Astrocyte (in vitro differentiated cells and primary cell): ENCODE measurements at regions not wholly inside any gene's neighbourhood (a gene's known extent, or its start where the extent isn't known, plus 50 kb on each side); places are given as distances from the start of the nearest gene placed in this dataset.

Experiments
- DNase-seq: peaks from one replicate; pipeline ENCODE4 v3.0.0-alpha.2; 2010; ENCODE audit warnings: low read depth
- FAIRE-seq: peaks from 2 replicates; lab custom pipeline; 2011; peaks lifted over from hg19 to GRCh38; lab: Jason Lieb, UNC
- H2AFZ ChIP-seq: 2 replicates; pipeline ENCODE4 v1.6.0; 2012; ENCODE audit warnings: low read depth, low read length, inconsistent platforms
- H3K27ac ChIP-seq: 2 replicates; pipeline ENCODE4 v1.5.1; 2011; ENCODE audit warnings: low read depth, low read length, inconsistent platforms
- H3K27me3 ChIP-seq: 2 replicates; pipeline ENCODE4 v1.6.0; 2011; ENCODE audit warnings: low read length, inconsistent platforms; ENCODE audit not compliant: insufficient read depth
- H3K36me3 ChIP-seq: 2 replicates; pipeline ENCODE4 v1.5.1; 2011; ENCODE audit warnings: low read length, inconsistent platforms; ENCODE audit not compliant: insufficient read depth
- H3K4me1 ChIP-seq: 2 replicates; pipeline ENCODE4 v1.5.1; 2011; ENCODE audit warnings: low read length, inconsistent platforms; ENCODE audit not compliant: insufficient read depth
- H3K4me2 ChIP-seq: 2 replicates; pipeline ENCODE4 v1.6.0; 2012; ENCODE audit warnings: low read length, inconsistent platforms
- H3K4me3 ChIP-seq: 2 replicates; pipeline ENCODE4 v1.5.1; 2011; ENCODE audit warnings: low read depth, mild to moderate bottlenecking, low read length, inconsistent platforms; ENCODE audit not compliant: insufficient read depth
- H3K79me2 ChIP-seq: 2 replicates; pipeline ENCODE4 v1.6.0; 2012; ENCODE audit warnings: mild to moderate bottlenecking, low read length, inconsistent platforms; ENCODE audit not compliant: insufficient read depth
- H3K9ac ChIP-seq: 2 replicates; pipeline ENCODE4 v1.6.0; 2012; ENCODE audit warnings: mild to moderate bottlenecking, low read length, inconsistent platforms
- H3K9me3 ChIP-seq: 2 replicates; pipeline ENCODE4 v1.5.1; 2012; ENCODE audit warnings: low read depth, mild to moderate bottlenecking, low read length, inconsistent platforms; ENCODE audit not compliant: insufficient read depth
- H4K20me1 ChIP-seq: 2 replicates; pipeline ENCODE4 v1.6.0; 2012; ENCODE audit warnings: low read length, inconsistent platforms; ENCODE audit not compliant: insufficient read depth
- H3K27ac Mint-ChIP-seq: one replicate; pipeline ENCODE4 v1.8.0; 2021; ENCODE audit warnings: mild to moderate bottlenecking, mixed read lengths; ENCODE audit not compliant: unreplicated experiment
- H3K27me3 Mint-ChIP-seq: one replicate; pipeline ENCODE4 v1.8.0; 2021; ENCODE audit warnings: low read depth, mixed read lengths; ENCODE audit not compliant: unreplicated experiment
- H3K36me3 Mint-ChIP-seq: one replicate; pipeline ENCODE4 v1.8.0; 2021; ENCODE audit warnings: low read depth, mixed read lengths; ENCODE audit not compliant: unreplicated experiment
- H3K4me1 Mint-ChIP-seq: one replicate; pipeline ENCODE4 v1.8.0; 2021; ENCODE audit warnings: low read depth, mixed read lengths; ENCODE audit not compliant: unreplicated experiment
- H3K4me3 Mint-ChIP-seq: one replicate; pipeline ENCODE4 v1.8.0; 2021; ENCODE audit warnings: mild to moderate bottlenecking, moderate library complexity, mixed read lengths; ENCODE audit not compliant: unreplicated experiment
- H3K9me3 Mint-ChIP-seq: one replicate; pipeline ENCODE4 v1.8.0; 2021; ENCODE audit warnings: mild to moderate bottlenecking, mixed read lengths; ENCODE audit not compliant: unreplicated experiment
- CTCF ChIP-seq: IDR thresholded peaks from 2 replicates; pipeline ENCODE4 v1.5.1; 2011; ENCODE audit warnings: low read depth, mild to moderate bottlenecking, inconsistent platforms, low read length, moderate library complexity; ENCODE audit not compliant: insufficient read depth
- EZH2 ChIP-seq: IDR thresholded peaks from 2 replicates; pipeline ENCODE4 v1.6.1; 2012; ENCODE audit warnings: mild to moderate bottlenecking, low read length, inconsistent platforms; ENCODE audit not compliant: insufficient read depth

- no peak for FAIRE-seq
- no peaks in the 10 kb centered on the region for H3K36me3 ChIP-seq
- peaks cover 7% of the 10 kb centered on the region for H3K4me1 Mint-ChIP-seq
Measured at GRCh38 chr3:178302966-178303930, 233.0 kb upstream of the KCNMB2 start.

GRCh38 chr3:178304758-178305467, 231.3 kb upstream of the KCNMB2 start:
- no peaks in the 10 kb centered on the region for H3K4me1 ChIP-seq
- FAIRE-seq, result peak; percentile 56
- no peaks in the 10 kb centered on the region for H3K27me3 ChIP-seq
- H3K4me3 ChIP-seq, result no peak overlapping the region
- H3K9ac ChIP-seq, result no peak overlapping the region
- peak; percentile 90 for DNase-seq
- no peaks in the 10 kb centered on the region for H3K36me3 Mint-ChIP-seq
- no peaks in the 10 kb centered on the region for H3K79me2 ChIP-seq
- H4K20me1 ChIP-seq, result no peaks in the 10 kb centered on the region
- H3K27ac Mint-ChIP-seq, result no peak overlapping the region
- no peak for TF ChIP-seq EZH2
- no peak for TF ChIP-seq CTCF
- no peaks in the 10 kb centered on the region for H3K9me3 ChIP-seq
- no peaks in the 10 kb centered on the region for H3K9me3 Mint-ChIP-seq
- no peaks in the 10 kb centered on the region for H3K36me3 ChIP-seq
- peaks cover 5% of the 10 kb centered on the region for H3K4me1 Mint-ChIP-seq
- H3K27me3 Mint-ChIP-seq, result no peaks in the 10 kb centered on the region
- H3K4me2 ChIP-seq, result no peak overlapping the region
- H3K27ac ChIP-seq, result no peak overlapping the region
- no peak overlapping the region for H2AFZ ChIP-seq
- no peak overlapping the region for H3K4me3 Mint-ChIP-seq

More at GRCh38 chr3:178302966-178303930, 233.0 kb upstream of the KCNMB2 start:
- H3K27me3 Mint-ChIP-seq, result no peaks in the 10 kb centered on the region
- Histone ChIP-seq H3K27ac (no peak overlapping the region), H2AFZ (no peak overlapping the region), H3K9me3 (no peaks in the 10 kb centered on the region), H3K4me3 (no peak overlapping the region), H3K4me1 (no peaks in the 10 kb centered on the region), H3K9ac (no peak overlapping the region), H3K4me2 (no peak overlapping the region), H4K20me1 (no peaks in the 10 kb centered on the region), H3K27me3 (no peaks in the 10 kb centered on the region), H3K79me2 (no peaks in the 10 kb centered on the region)
- no peak for DNase-seq
- no peaks in the 10 kb centered on the region for H3K9me3 Mint-ChIP-seq
- no peaks in the 10 kb centered on the region for H3K36me3 Mint-ChIP-seq
- TF ChIP-seq EZH2, result no peak
- TF ChIP-seq CTCF, result no peak
- H3K4me3 Mint-ChIP-seq, result no peak overlapping the region
- H3K27ac Mint-ChIP-seq, result no peak overlapping the region
